ENCODE measurements at regions not wholly inside any gene's neighbourhood (a gene's known extent, or its start where the extent isn't known, plus 50 kb on each side); places are given as distances from the start of the nearest gene placed in this dataset.
"Not testable (repeated sequence)": the region's sequence is repeated elsewhere in the genome, so short reads cannot be mapped to it uniquely, and the experiment has no call there.

GRCh38 chr22:33984656-33985285 lies 64.5 kb upstream of the LARGE1 start:
- DNase-seq, result peak; percentile 17 to 25
- no peaks in the 10 kb centered on the region for H3K9me3 ChIP-seq
- H3K27ac ChIP-seq, result no peak overlapping the region
- H3K36me3 ChIP-seq, result no peaks in the 10 kb centered on the region
- WGBS, 5 donors, result 30 to 44% (median 40%) methylated on average over 8 of the region's 8 CpGs
- intact Hi-C loops (cut with DNase I; ENCODE audit: low total_unique reads), result no loop called here
- H3K27me3 ChIP-seq, result no peaks in the 10 kb centered on the region
- peaks cover 0 to 9% (median 0%) of the 10 kb centered on the region in 4 donors for H3K4me1 ChIP-seq
- H3K4me3 ChIP-seq, result no peak overlapping the region
- TF ChIP-seq CTCF (IDR thresholded peaks at IDR 0.05), result no peak
- TF ChIP-seq POLR2AphosphoS5 (IDR thresholded peaks at IDR 0.05), result no peak
- no peak for TF ChIP-seq EP300 (IDR thresholded peaks at IDR 0.05)
- TF ChIP-seq POLR2A (IDR thresholded peaks at IDR 0.05), result no peak

- Histone ChIP-seq H3K9me3 (no peaks in the 10 kb centered on the region), H3K36me3 (no peaks in the 10 kb centered on the region), H3K27me3 (no peaks in the 10 kb centered on the region), H3K4me1 (peaks cover 0 to 9% (median 0%) of the 10 kb centered on the region in 4 donors), H3K27ac (no peak overlapping the region), H3K4me3 (no peak overlapping the region)
- intact Hi-C loops (cut with DNase I; ENCODE audit: low total_unique reads), result no loop called here
- DNase-seq, result no peak
- TF ChIP-seq POLR2AphosphoS5 (IDR thresholded peaks at IDR 0.05), result no peak
- no peak for TF ChIP-seq CTCF (IDR thresholded peaks at IDR 0.05)
- TF ChIP-seq EP300 (IDR thresholded peaks at IDR 0.05), result no peak
- no peak for TF ChIP-seq POLR2A (IDR thresholded peaks at IDR 0.05)
- WGBS, 5 donors, result 68 to 87% (median 83%) methylated on average over 4 of the region's 4 CpGs
Observed at GRCh38 chr22:33985506-33985905, 65.2 kb upstream of the LARGE1 start.

GRCh38 chr22:33986167-33986771 lies 66.0 kb upstream of the LARGE1 start:
- intact Hi-C loops (cut with DNase I; ENCODE audit: low total_unique reads), result no loop called here
- H3K4me1 ChIP-seq, result peaks cover 0 to 9% (median 0%) of the 10 kb centered on the region in 4 donors
- no peak overlapping the region for H3K4me3 ChIP-seq
- H3K27me3 ChIP-seq, result no peaks in the 10 kb centered on the region
- no peak overlapping the region for H3K27ac ChIP-seq
- DNase-seq, result no peak
- no peak for TF ChIP-seq POLR2A (IDR thresholded peaks at IDR 0.05)
- TF ChIP-seq EP300 (IDR thresholded peaks at IDR 0.05), result no peak
- TF ChIP-seq CTCF (IDR thresholded peaks at IDR 0.05), result no peak
- TF ChIP-seq POLR2AphosphoS5 (IDR thresholded peaks at IDR 0.05), result no peak
- no peaks in the 10 kb centered on the region for H3K9me3 ChIP-seq
- 81 to 87% (median 84%) methylated on average over 6 of the region's 6 CpGs for WGBS, 5 donors
- no peaks in the 10 kb centered on the region for H3K36me3 ChIP-seq

GRCh38 chr22:33986954-33987353 lies 66.7 kb upstream of the LARGE1 start:
- intact Hi-C loops (cut with DNase I; ENCODE audit: low total_unique reads), result no loop called here
- no peak for DNase-seq
- H3K4me3 ChIP-seq, result no peak overlapping the region
- H3K4me1 ChIP-seq, result peaks cover 0 to 9% (median 0%) of the 10 kb centered on the region in 4 donors
- no peak overlapping the region for H3K27ac ChIP-seq
- no peak for TF ChIP-seq POLR2A (IDR thresholded peaks at IDR 0.05)
- TF ChIP-seq POLR2AphosphoS5 (IDR thresholded peaks at IDR 0.05), result no peak
- TF ChIP-seq CTCF (IDR thresholded peaks at IDR 0.05), result no peak
- no peak for TF ChIP-seq EP300 (IDR thresholded peaks at IDR 0.05)
- no peaks in the 10 kb centered on the region for H3K9me3 ChIP-seq
- H3K27me3 ChIP-seq, result no peaks in the 10 kb centered on the region
- 43 to 63% (median 50%) methylated on average over 5 of the region's 5 CpGs for WGBS, 5 donors
- H3K36me3 ChIP-seq, result no peaks in the 10 kb centered on the region

- H3K36me3 ChIP-seq; H3K9me3 ChIP-seq; H3K27ac ChIP-seq; DNase-seq; intact Hi-C loops (cut with DNase I; ENCODE audit: low total_unique reads); H3K4me3 ChIP-seq; H3K27me3 ChIP-seq; H3K4me1 ChIP-seq: not testable (repeated sequence)
- 94 to 98% (median 96%) methylated on average over 7 of the region's 7 CpGs for WGBS, 5 donors
Observed at GRCh38 chr22:33989263-33989662, 69.0 kb upstream of the LARGE1 start.

Data from stomach (tissue), 8 donors.